Vagina (tissue), 2 donors: ENCODE measurements at regions not wholly inside any gene's neighbourhood (a gene's known extent, or its start where the extent isn't known, plus 50 kb on each side); places are given as distances from the start of the nearest gene placed in this dataset.
"Not testable (repeated sequence)": the region's sequence is repeated elsewhere in the genome, so short reads cannot be mapped to it uniquely, and the experiment has no call there.

ENCODE experiments used
- DNase-seq, 2 donors: peaks; one replicate each; pipeline ENCODE4 v3.0.0-alpha.2; 2017; ENCODE audit errors: extremely low spot score in 2 of 2
- H3K27ac ChIP-seq: fragments of 200-600 bp; sonication (generic); one replicate; pipeline ENCODE4 v1.5.1; 2019
- H3K27me3 ChIP-seq: fragments of 200-600 bp; sonication (generic); one replicate; pipeline ENCODE4 v1.5.1; 2019
- H3K36me3 ChIP-seq, 2 donors: fragments of 200-600 bp; sonication (generic); one replicate each; pipeline ENCODE4 v1.5.1; 2017 to 2019
- H3K4me1 ChIP-seq: fragments of 200-600 bp; sonication (generic); one replicate; pipeline ENCODE4 v1.5.1; 2019
- H3K4me3 ChIP-seq, 2 donors: fragments of 200-600 bp; sonication (generic); 1 replicate in 1 of 2; 2 replicates in 1 of 2; pipeline ENCODE4 v1.5.1; 2016 to 2019
- H3K9me3 ChIP-seq: fragments of 200-600 bp; sonication (generic); one replicate; pipeline ENCODE4 v1.5.1; 2019
- CTCF ChIP-seq, 3 experiments: fragments of 450-650 bp in 2 of 3; fragments of 200-600 bp in 1 of 3; sonication (generic) in 1 of 3; IDR thresholded peaks; one replicate each; pipeline ENCODE4 v1.5.1; 2017 to 2019; ENCODE audit warnings: antibody characterized with exemption in 3 of 3, mild to moderate bottlenecking in 2 of 3, moderate library complexity in 2 of 3
- POLR2A ChIP-seq, 2 donors: fragments of 450-650 bp; IDR thresholded peaks; one replicate each; pipeline ENCODE4 v1.6.1; 2017; ENCODE audit warnings: antibody characterized with exemption in 2 of 2, mild to moderate bottlenecking in 2 of 2, moderate library complexity in 2 of 2
- POLR2AphosphoS5 ChIP-seq, 2 donors: sonication (generic); formaldehyde crosslinking; IDR thresholded peaks; one replicate each; pipeline ENCODE4 v1.9.0; 2017; ENCODE audit warnings: antibody characterized with exemption in 2 of 2, mild to moderate bottlenecking in 2 of 2, low read depth in 1 of 2; ENCODE audit not compliant: insufficient read depth in 1 of 2
- intact Hi-C: fragments of 100-400 bp; cut with DNase I; formaldehyde crosslinking; loops from one replicate; pipeline ENCODE4 v1.15.1; 2023

- no peaks in the 10 kb centered on the region for H3K9me3 ChIP-seq
- no peak for DNase-seq
- no peaks in the 10 kb centered on the region for H3K27me3 ChIP-seq
- H3K36me3 ChIP-seq = no peaks in the 10 kb centered on the region
- H3K4me1 ChIP-seq = no peaks in the 10 kb centered on the region
- no peak for TF ChIP-seq POLR2AphosphoS5 (IDR thresholded peaks at IDR 0.05; ENCODE audit: insufficient read depth in 1 of 2, low read depth in 1 of 2)
- no peak for TF ChIP-seq CTCF (IDR thresholded peaks at IDR 0.05)
- TF ChIP-seq POLR2A (IDR thresholded peaks at IDR 0.05) = no peak
- no peak overlapping the region for H3K4me3 ChIP-seq
- intact Hi-C loops = no loop called here
- H3K27ac ChIP-seq = no peak overlapping the region
Measured at GRCh38 chr3:15877813-15878212, 80.0 kb upstream of the ANKRD28 start.

GRCh38 chr3:15879787-15880186, 82.0 kb upstream of the ANKRD28 start:
- H3K4me3 ChIP-seq, H3K9me3 ChIP-seq, H3K36me3 ChIP-seq, H3K27me3 ChIP-seq, H3K4me1 ChIP-seq, DNase-seq, H3K27ac ChIP-seq, intact Hi-C loops: not testable (repeated sequence)

GRCh38 chr3:15882577-15882976, 84.8 kb upstream of the ANKRD28 start:
- Histone ChIP-seq H3K36me3 (no peaks in the 10 kb centered on the region), H3K4me1 (no peaks in the 10 kb centered on the region), H3K4me3 (no peak overlapping the region), H3K27ac (no peak overlapping the region), H3K27me3 (no peaks in the 10 kb centered on the region), H3K9me3 (no peaks in the 10 kb centered on the region)
- no peak for DNase-seq
- intact Hi-C loops = no loop called here
- TF ChIP-seq POLR2A (IDR thresholded peaks at IDR 0.05) (no peak), CTCF (IDR thresholded peaks at IDR 0.05) (no peak), POLR2AphosphoS5 (IDR thresholded peaks at IDR 0.05; ENCODE audit: insufficient read depth in 1 of 2, low read depth in 1 of 2) (no peak)

GRCh38 chr3:15884132-15884531, 86.4 kb upstream of the ANKRD28 start:
- intact Hi-C loops = no loop called here
- H3K9me3 ChIP-seq = no peaks in the 10 kb centered on the region
- no peaks in the 10 kb centered on the region for H3K36me3 ChIP-seq
- TF ChIP-seq POLR2AphosphoS5 (IDR thresholded peaks at IDR 0.05; ENCODE audit: insufficient read depth in 1 of 2, low read depth in 1 of 2) (no peak), POLR2A (IDR thresholded peaks at IDR 0.05) (no peak), CTCF (IDR thresholded peaks at IDR 0.05) (no peak)
- no peak overlapping the region for H3K27ac ChIP-seq
- no peak overlapping the region for H3K4me3 ChIP-seq
- no peaks in the 10 kb centered on the region for H3K4me1 ChIP-seq
- H3K27me3 ChIP-seq = no peaks in the 10 kb centered on the region
- DNase-seq = no peak

- Histone ChIP-seq H3K4me1 (no peaks in the 10 kb centered on the region), H3K27me3 (no peaks in the 10 kb centered on the region), H3K36me3 (no peaks in the 10 kb centered on the region), H3K9me3 (no peaks in the 10 kb centered on the region), H3K4me3 (no peak overlapping the region), H3K27ac (no peak overlapping the region)
- intact Hi-C loops = no loop called here
- no peak for TF ChIP-seq POLR2AphosphoS5 (IDR thresholded peaks at IDR 0.05; ENCODE audit: insufficient read depth in 1 of 2, low read depth in 1 of 2)
- TF ChIP-seq POLR2A (IDR thresholded peaks at IDR 0.05) = no peak
- TF ChIP-seq CTCF (IDR thresholded peaks at IDR 0.05) = no peak
- no peak for DNase-seq
Measured at GRCh38 chr3:15886521-15886920, 88.7 kb upstream of the ANKRD28 start.

GRCh38 chr3:15887261-15887660, 89.5 kb upstream of the ANKRD28 start:
- Histone ChIP-seq H3K27me3 (no peaks in the 10 kb centered on the region), H3K9me3 (no peaks in the 10 kb centered on the region), H3K4me1 (no peaks in the 10 kb centered on the region), H3K36me3 (no peaks in the 10 kb centered on the region), H3K27ac (no peak overlapping the region), H3K4me3 (no peak overlapping the region)
- no peak for DNase-seq
- intact Hi-C loops = no loop called here
- TF ChIP-seq POLR2A (IDR thresholded peaks at IDR 0.05) = no peak
- no peak for TF ChIP-seq CTCF (IDR thresholded peaks at IDR 0.05)
- TF ChIP-seq POLR2AphosphoS5 (IDR thresholded peaks at IDR 0.05; ENCODE audit: insufficient read depth in 1 of 2, low read depth in 1 of 2) = no peak
